A549 (cell line): ENCODE measurements at regions not wholly inside any gene's neighbourhood (a gene's known extent, or its start where the extent isn't known, plus 50 kb on each side); places are given as distances from the start of the nearest gene placed in this dataset.

Experiments
- CTCF ChIP-seq: fragments of >200 bp; sonication (Bioruptor Twin); formaldehyde crosslinking; IDR thresholded peaks from 3 replicates; pipeline ENCODE4 v1.5.1; 2016
- RFX5 ChIP-seq: fragments of 450-650 bp; IDR thresholded peaks from 2 replicates; pipeline ENCODE4 v1.7.1; 2014; ENCODE audit warnings: antibody characterized with exemption, mild to moderate bottlenecking, moderate library complexity

- TF ChIP-seq CTCF (no peak), RFX5 (no peak)
Measured at GRCh38 chr3:34972481-34972880, 666.8 kb upstream of the ARPP21 start.
